ENCODE measurements at regions not wholly inside any gene's neighbourhood (a gene's known extent, or its start where the extent isn't known, plus 50 kb on each side); places are given as distances from the start of the nearest gene placed in this dataset.

DNA sequence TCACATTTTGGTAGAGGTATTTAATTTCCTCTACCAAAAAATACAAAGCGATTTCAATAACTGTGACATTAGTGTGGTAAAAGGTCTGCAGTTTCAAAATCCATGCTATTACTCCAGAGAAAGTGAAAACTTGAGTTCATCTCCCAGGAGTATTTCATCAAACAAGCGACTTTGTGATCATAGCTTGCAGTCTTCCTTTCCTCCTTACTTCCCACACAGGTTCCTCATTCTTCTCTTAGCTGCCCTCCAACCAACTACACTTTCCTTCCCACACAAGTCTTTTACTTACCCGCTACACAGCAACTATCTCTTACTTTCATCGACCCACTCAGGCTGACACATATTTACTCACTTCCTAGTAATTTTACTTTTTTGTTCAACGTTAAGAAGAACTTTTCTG lies 413.4 kb upstream of the USP15 start:
- TF ChIP-seq, protein P1, sequence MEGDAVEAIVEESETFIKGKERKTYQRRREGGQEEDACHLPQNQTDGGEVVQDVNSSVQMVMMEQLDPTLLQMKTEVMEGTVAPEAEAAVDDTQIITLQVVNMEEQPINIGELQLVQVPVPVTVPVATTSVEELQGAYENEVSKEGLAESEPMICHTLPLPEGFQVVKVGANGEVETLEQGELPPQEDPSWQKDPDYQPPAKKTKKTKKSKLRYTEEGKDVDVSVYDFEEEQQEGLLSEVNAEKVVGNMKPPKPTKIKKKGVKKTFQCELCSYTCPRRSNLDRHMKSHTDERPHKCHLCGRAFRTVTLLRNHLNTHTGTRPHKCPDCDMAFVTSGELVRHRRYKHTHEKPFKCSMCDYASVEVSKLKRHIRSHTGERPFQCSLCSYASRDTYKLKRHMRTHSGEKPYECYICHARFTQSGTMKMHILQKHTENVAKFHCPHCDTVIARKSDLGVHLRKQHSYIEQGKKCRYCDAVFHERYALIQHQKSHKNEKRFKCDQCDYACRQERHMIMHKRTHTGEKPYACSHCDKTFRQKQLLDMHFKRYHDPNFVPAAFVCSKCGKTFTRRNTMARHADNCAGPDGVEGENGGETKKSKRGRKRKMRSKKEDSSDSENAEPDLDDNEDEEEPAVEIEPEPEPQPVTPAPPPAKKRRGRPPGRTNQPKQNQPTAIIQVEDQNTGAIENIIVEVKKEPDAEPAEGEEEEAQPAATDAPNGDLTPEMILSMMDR (IDR thresholded peaks at IDR 0.05; ENCODE audit: low read depth, low read length) = no peak
- no peak for TF ChIP-seq EZH2phosphoT487 (IDR thresholded peaks at IDR 0.05; ENCODE audit: low read depth)

Data from OCI-LY3 (cell line).